Keratinocyte (primary cell): ENCODE measurements at regions not wholly inside any gene's neighbourhood (a gene's known extent, or its start where the extent isn't known, plus 50 kb on each side); places are given as distances from the start of the nearest gene placed in this dataset.
"Not testable (repeated sequence)": the region's sequence is repeated elsewhere in the genome, so short reads cannot be mapped to it uniquely, and the experiment has no call there.

ENCODE experiments used
- DNase-seq: peaks from one replicate; pipeline ENCODE4 v3.0.0-alpha.2; 2011; ENCODE audit warnings: low read depth, missing footprints, low spot score
- FAIRE-seq: peaks from 2 replicates; lab custom pipeline; 2011; peaks lifted over from hg19 to GRCh38; lab: Jason Lieb, UNC
- H2AFZ ChIP-seq: 2 replicates; pipeline ENCODE4 v1.6.0; 2012; ENCODE audit warnings: low read length, control low read depth, inconsistent platforms; ENCODE audit not compliant: control insufficient read depth
- H3K27ac ChIP-seq: 2 replicates; pipeline ENCODE4 v1.5.1; 2011; ENCODE audit warnings: low read length; ENCODE audit not compliant: control insufficient read depth, insufficient read depth
- H3K27me3 ChIP-seq: 3 replicates; pipeline ENCODE4 v1.6.0; 2011; ENCODE audit warnings: low read length; ENCODE audit not compliant: control insufficient read depth, insufficient read depth; ENCODE audit errors: extremely low read depth
- H3K36me3 ChIP-seq, 2 experiments: 2 replicates in 1 of 2; 3 replicates in 1 of 2; pipeline ENCODE4 v1.5.1; 2011; ENCODE audit warnings: low read length in 2 of 2, mild to moderate bottlenecking in 1 of 2; ENCODE audit not compliant: control insufficient read depth in 2 of 2, insufficient read depth in 2 of 2; ENCODE audit errors: extremely low read depth in 1 of 2
- H3K4me1 ChIP-seq: 3 replicates; pipeline ENCODE4 v1.5.1; 2011; ENCODE audit warnings: low read length; ENCODE audit not compliant: control insufficient read depth, insufficient read depth; ENCODE audit errors: extremely low read depth
- H3K4me2 ChIP-seq: 3 replicates; pipeline ENCODE4 v1.6.0; 2011; ENCODE audit warnings: low read depth, low read length; ENCODE audit not compliant: control insufficient read depth, insufficient read depth; ENCODE audit errors: extremely low read depth
- H3K4me3 ChIP-seq, 3 experiments: fragments of 200-600 bp in 1 of 3; sonication (generic) in 1 of 3; 2 replicates in 2 of 3; 3 replicates in 1 of 3; pipeline ENCODE4 v1.5.1; 2011 to 2016; ENCODE audit warnings: low read length in 3 of 3, mild to moderate bottlenecking in 3 of 3, control low read depth in 2 of 3, inconsistent platforms in 1 of 3, low read depth in 1 of 3, mixed read lengths in 1 of 3, mixed run types in 1 of 3, moderate library complexity in 1 of 3; ENCODE audit not compliant: control insufficient read depth in 2 of 3, insufficient read depth in 2 of 3; ENCODE audit errors: extremely low read depth in 1 of 3
- H3K79me2 ChIP-seq: 2 replicates; pipeline ENCODE4 v1.6.0; 2012; ENCODE audit warnings: low read length; ENCODE audit not compliant: control insufficient read depth, insufficient read depth
- H3K9ac ChIP-seq: 3 replicates; pipeline ENCODE4 v1.6.0; 2011; ENCODE audit warnings: low read length; ENCODE audit not compliant: control insufficient read depth, insufficient read depth; ENCODE audit errors: extremely low read depth
- H3K9me1 ChIP-seq: 3 replicates; pipeline ENCODE4 v1.6.0; 2011; ENCODE audit warnings: low read length; ENCODE audit not compliant: control insufficient read depth, insufficient read depth; ENCODE audit errors: extremely low read depth
- H3K9me3 ChIP-seq: 2 replicates; pipeline ENCODE4 v1.5.1; 2012; ENCODE audit warnings: low read depth, low read length; ENCODE audit not compliant: control insufficient read depth
- H4K20me1 ChIP-seq: 3 replicates; pipeline ENCODE4 v1.6.0; 2011; ENCODE audit warnings: low read length; ENCODE audit not compliant: control insufficient read depth, insufficient read depth; ENCODE audit errors: extremely low read depth
- dilution Hi-C: fragments of 300-500 bp; cut with MboI; formaldehyde crosslinking; loops from one replicate; pipeline ENCODE4 v1.7.0; 2020; ENCODE audit warnings: low sequenced_read_pairs; ENCODE audit not compliant: extremely low pct_ligation_motif_present

DNA sequence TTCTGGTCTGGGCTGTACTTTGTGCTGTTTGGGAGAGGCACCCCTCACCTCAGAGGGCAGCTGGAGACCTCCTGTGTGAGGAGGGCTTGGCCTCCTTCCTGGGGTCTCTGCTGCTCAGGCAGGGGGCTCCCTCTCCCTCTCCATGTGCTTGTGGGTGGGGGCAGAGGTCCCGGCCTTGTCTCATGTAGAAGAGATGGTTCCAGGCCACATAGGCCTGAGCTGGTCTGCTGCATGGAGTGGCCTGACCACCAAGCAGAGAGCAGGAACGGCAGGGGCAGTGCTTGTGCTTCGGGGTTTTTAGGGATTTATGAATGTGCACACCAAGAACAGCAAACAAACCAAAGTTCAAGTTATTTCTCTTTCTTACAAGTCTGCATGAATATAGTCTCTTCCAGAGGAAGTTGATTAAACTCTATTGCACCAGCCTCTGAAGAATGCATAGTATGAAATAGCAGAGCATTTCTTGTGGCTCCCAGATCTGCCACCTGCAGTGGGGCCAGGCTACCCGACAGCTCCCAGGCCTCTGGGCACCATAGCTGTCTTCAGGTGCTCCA lies 4499.6 kb upstream of the TPTE start:
- FAIRE-seq, H3K36me3 ChIP-seq, H3K4me1 ChIP-seq, dilution Hi-C loops, H3K9me3 ChIP-seq, H3K9ac ChIP-seq, H3K27ac ChIP-seq, H3K4me3 ChIP-seq, H4K20me1 ChIP-seq, H3K4me2 ChIP-seq, H3K27me3 ChIP-seq, H3K9me1 ChIP-seq, H2AFZ ChIP-seq, DNase-seq, H3K79me2 ChIP-seq: not testable (repeated sequence)

- H4K20me1 ChIP-seq, H3K9me3 ChIP-seq, H2AFZ ChIP-seq, H3K4me3 ChIP-seq, H3K9me1 ChIP-seq, H3K79me2 ChIP-seq, FAIRE-seq, DNase-seq, H3K36me3 ChIP-seq, H3K4me1 ChIP-seq, H3K4me2 ChIP-seq, dilution Hi-C loops, H3K9ac ChIP-seq, H3K27me3 ChIP-seq, H3K27ac ChIP-seq: not testable (repeated sequence)
These were observed 4498.1 kb upstream of the TPTE start for GRCh38 chr21:6023331-6023730.

DNA sequence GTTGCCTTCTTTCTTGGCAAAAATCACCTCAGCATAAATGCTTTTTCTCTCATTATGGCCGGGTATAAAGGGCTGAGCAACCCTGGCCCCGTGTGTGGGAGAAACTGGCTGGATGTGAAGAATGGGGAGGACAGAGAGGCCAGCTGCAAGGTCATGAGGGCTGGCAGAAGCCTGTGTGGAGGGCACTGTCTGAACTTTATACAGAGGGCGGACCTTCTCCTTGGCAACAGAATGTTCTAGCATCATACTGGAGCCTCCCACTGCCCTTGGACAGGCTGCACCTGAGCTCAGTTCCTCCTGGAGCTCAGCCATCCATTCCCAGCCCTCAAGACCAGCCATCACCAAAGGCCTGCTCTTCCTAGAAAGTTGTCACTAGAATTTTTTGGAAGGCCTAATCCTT lies 4496.2 kb upstream of the TPTE start:
- dilution Hi-C loops, H3K4me3 ChIP-seq: not testable (repeated sequence)

DNA sequence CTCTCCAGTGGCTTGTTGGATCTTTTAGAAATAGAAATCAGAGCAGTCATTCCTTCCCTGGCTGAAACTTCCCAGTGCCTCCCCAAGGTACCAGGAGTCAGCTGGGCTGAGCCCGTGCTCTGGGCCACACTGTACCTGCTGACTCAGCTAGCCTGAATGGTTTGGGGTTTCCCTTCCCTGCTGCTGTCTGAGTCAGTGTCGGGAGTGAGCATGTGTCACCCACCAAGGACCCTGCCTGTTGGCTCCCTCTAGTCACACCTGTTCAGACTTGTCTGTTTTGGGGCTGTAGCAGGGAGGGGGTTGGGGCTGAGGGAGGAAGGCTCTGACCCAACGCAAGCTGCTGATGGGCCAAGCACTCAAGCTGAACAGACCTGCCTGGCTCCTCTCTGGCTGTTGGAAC lies 4493.9 kb upstream of the TPTE start:
- H3K36me3 ChIP-seq, H3K27ac ChIP-seq, dilution Hi-C loops, H2AFZ ChIP-seq, FAIRE-seq, H3K27me3 ChIP-seq, H3K9me3 ChIP-seq, H3K79me2 ChIP-seq, H3K9ac ChIP-seq, H4K20me1 ChIP-seq, H3K9me1 ChIP-seq, H3K4me3 ChIP-seq, DNase-seq, H3K4me2 ChIP-seq, H3K4me1 ChIP-seq: not testable (repeated sequence)

More for the DNA sequence above, 4496.2 kb upstream of the TPTE start:
- H2AFZ ChIP-seq, H3K27ac ChIP-seq, H3K27me3 ChIP-seq, H3K9me1 ChIP-seq, H3K4me1 ChIP-seq, H3K9ac ChIP-seq, H3K36me3 ChIP-seq, H3K79me2 ChIP-seq, H3K9me3 ChIP-seq, H4K20me1 ChIP-seq, FAIRE-seq, DNase-seq, H3K4me2 ChIP-seq: not testable (repeated sequence)

- H3K9ac ChIP-seq, dilution Hi-C loops: not testable (repeated sequence)
These were observed 4487.2 kb upstream of the TPTE start for GRCh38 chr21:6034124-6034678.

More at GRCh38 chr21:6034124-6034678, 4487.2 kb upstream of the TPTE start:
- not testable (repeated sequence) for H4K20me1 ChIP-seq, H2AFZ ChIP-seq, H3K9me1 ChIP-seq, H3K4me1 ChIP-seq, H3K4me3 ChIP-seq, FAIRE-seq, H3K79me2 ChIP-seq, H3K9me3 ChIP-seq, H3K4me2 ChIP-seq, H3K36me3 ChIP-seq, H3K27ac ChIP-seq, H3K27me3 ChIP-seq, DNase-seq
